HL-60 (cell line): ENCODE measurements at regions not wholly inside any gene's neighbourhood (a gene's known extent, or its start where the extent isn't known, plus 50 kb on each side); places are given as distances from the start of the nearest gene placed in this dataset.

Experiments
- DNase-seq, 2 experiments: peaks; one replicate each; pipeline ENCODE4 v3.0.0-alpha.2; 2010 to 2020; ENCODE audit warnings: low read depth in 1 of 2, low spot score in 1 of 2
- H3K27ac ChIP-seq: fragments of 250-450 bp; sonication (Bioruptor Pico); replicated peaks from 2 replicates; pipeline ENCODE4 v1.5.1; 2020; ENCODE audit warnings: mild to moderate bottlenecking, moderate library complexity
- H3K27me3 ChIP-seq: fragments of 250-450 bp; sonication (Bioruptor Pico); 2 replicates; pipeline ENCODE4 v1.5.1; 2021; ENCODE audit warnings: mild to moderate bottlenecking, moderate library complexity; ENCODE audit not compliant: insufficient read depth, poor library complexity, severe bottlenecking
- H3K4me3 ChIP-seq: replicated peaks from 2 replicates; pipeline ENCODE4 v1.5.1; 2011; ENCODE audit warnings: mild to moderate bottlenecking, control low read depth, low read length; ENCODE audit not compliant: insufficient read depth
- CTCF ChIP-seq: IDR thresholded peaks from one replicate; pipeline ENCODE4 v1.5.1; 2011; ENCODE audit warnings: low read length, control low read depth, inconsistent platforms; ENCODE audit not compliant: insufficient read depth
- GABPA ChIP-seq: IDR thresholded peaks from 2 replicates; pipeline ENCODE4 v1.6.1; 2012; ENCODE audit warnings: low read depth
- POLR2AphosphoS5 ChIP-seq: IDR thresholded peaks from 2 replicates; pipeline ENCODE4 v1.6.1; 2012; ENCODE audit warnings: low read depth
- REST ChIP-seq: IDR thresholded peaks from 2 replicates; pipeline ENCODE4 v1.6.1; 2012; ENCODE audit warnings: low read depth; ENCODE audit not compliant: insufficient replicate concordance
- SPI1 ChIP-seq: IDR thresholded peaks from 2 replicates; pipeline ENCODE4 v1.6.1; 2012; ENCODE audit warnings: low read depth, mild to moderate bottlenecking, borderline replicate concordance

- Histone ChIP-seq H3K27ac (no peak overlapping the region), H3K27me3 (no peaks in the 10 kb centered on the region), H3K4me3 (no peak overlapping the region)
- no peak for TF ChIP-seq REST
- no peak for TF ChIP-seq POLR2AphosphoS5
- no peak for TF ChIP-seq GABPA
- TF ChIP-seq SPI1: no peak
- TF ChIP-seq CTCF: no peak
- DNase-seq: no peak
Measured at GRCh38 chrX:10034740-10035260, 67.6 kb downstream of the CLDN34 start.

- TF ChIP-seq GABPA (no peak), REST (no peak)
- DNase-seq: no peak
- H3K27ac ChIP-seq: no peak overlapping the region
- no peaks in the 10 kb centered on the region for H3K27me3 ChIP-seq
- H3K4me3 ChIP-seq: no peak overlapping the region
Measured at GRCh38 chrX:10038585-10038984, 71.4 kb downstream of the CLDN34 start.

- H3K27ac ChIP-seq: no peak overlapping the region
- H3K27me3 ChIP-seq: no peaks in the 10 kb centered on the region
- H3K4me3 ChIP-seq: no peak overlapping the region
- no peak for DNase-seq
- TF ChIP-seq GABPA: no peak
- no peak for TF ChIP-seq CTCF
- no peak for TF ChIP-seq REST
- TF ChIP-seq SPI1: no peak
- no peak for TF ChIP-seq POLR2AphosphoS5
Measured at GRCh38 chrX:10039821-10040793, 72.9 kb downstream of the CLDN34 start.
